ENCODE measurements at regions not wholly inside any gene's neighbourhood (a gene's known extent, or its start where the extent isn't known, plus 50 kb on each side); places are given as distances from the start of the nearest gene placed in this dataset.

DNA sequence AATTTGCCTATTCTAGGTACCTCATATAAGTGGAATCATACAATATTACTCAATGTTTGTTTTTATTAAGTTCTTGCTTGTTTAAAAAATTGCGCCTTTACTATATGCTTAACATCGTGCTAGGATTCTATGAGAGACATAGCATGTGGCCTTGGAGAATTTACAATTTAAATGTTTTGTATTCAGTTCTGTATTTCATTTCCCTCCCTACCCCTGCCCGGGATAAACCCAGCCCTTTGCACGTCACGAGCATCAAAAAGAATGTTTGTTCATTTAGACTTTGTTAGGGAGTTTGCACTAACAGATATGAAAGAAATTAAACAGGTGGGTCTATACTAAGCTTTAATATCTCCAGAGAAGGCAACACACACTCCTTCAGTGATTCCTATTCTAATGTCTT is 75.7 kb downstream of the C18orf54 start:
- peaks cover 7% of the 10 kb centered on the region for H3K27me3 ChIP-seq (ENCODE audit: insufficient read depth, poor library complexity, severe bottlenecking)
- no peak overlapping the region for H3K27ac ChIP-seq (replicated peaks)
- DNase-seq (ENCODE audit: low read depth in 1 of 2, low spot score in 1 of 2): no peak
- no peak overlapping the region for H3K4me3 ChIP-seq (replicated peaks; ENCODE audit: insufficient read depth, low read length)
- TF ChIP-seq, protein P1, sequence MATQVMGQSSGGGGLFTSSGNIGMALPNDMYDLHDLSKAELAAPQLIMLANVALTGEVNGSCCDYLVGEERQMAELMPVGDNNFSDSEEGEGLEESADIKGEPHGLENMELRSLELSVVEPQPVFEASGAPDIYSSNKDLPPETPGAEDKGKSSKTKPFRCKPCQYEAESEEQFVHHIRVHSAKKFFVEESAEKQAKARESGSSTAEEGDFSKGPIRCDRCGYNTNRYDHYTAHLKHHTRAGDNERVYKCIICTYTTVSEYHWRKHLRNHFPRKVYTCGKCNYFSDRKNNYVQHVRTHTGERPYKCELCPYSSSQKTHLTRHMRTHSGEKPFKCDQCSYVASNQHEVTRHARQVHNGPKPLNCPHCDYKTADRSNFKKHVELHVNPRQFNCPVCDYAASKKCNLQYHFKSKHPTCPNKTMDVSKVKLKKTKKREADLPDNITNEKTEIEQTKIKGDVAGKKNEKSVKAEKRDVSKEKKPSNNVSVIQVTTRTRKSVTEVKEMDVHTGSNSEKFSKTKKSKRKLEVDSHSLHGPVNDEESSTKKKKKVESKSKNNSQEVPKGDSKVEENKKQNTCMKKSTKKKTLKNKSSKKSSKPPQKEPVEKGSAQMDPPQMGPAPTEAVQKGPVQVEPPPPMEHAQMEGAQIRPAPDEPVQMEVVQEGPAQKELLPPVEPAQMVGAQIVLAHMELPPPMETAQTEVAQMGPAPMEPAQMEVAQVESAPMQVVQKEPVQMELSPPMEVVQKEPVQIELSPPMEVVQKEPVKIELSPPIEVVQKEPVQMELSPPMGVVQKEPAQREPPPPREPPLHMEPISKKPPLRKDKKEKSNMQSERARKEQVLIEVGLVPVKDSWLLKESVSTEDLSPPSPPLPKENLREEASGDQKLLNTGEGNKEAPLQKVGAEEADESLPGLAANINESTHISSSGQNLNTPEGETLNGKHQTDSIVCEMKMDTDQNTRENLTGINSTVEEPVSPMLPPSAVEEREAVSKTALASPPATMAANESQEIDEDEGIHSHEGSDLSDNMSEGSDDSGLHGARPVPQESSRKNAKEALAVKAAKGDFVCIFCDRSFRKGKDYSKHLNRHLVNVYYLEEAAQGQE (IDR thresholded peaks at IDR 0.05; ENCODE audit: insufficient replicate concordance, low read depth): no peak
- TF ChIP-seq, protein P2, sequence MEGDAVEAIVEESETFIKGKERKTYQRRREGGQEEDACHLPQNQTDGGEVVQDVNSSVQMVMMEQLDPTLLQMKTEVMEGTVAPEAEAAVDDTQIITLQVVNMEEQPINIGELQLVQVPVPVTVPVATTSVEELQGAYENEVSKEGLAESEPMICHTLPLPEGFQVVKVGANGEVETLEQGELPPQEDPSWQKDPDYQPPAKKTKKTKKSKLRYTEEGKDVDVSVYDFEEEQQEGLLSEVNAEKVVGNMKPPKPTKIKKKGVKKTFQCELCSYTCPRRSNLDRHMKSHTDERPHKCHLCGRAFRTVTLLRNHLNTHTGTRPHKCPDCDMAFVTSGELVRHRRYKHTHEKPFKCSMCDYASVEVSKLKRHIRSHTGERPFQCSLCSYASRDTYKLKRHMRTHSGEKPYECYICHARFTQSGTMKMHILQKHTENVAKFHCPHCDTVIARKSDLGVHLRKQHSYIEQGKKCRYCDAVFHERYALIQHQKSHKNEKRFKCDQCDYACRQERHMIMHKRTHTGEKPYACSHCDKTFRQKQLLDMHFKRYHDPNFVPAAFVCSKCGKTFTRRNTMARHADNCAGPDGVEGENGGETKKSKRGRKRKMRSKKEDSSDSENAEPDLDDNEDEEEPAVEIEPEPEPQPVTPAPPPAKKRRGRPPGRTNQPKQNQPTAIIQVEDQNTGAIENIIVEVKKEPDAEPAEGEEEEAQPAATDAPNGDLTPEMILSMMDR (IDR thresholded peaks at IDR 0.05; ENCODE audit: insufficient read depth, low read length): no peak
- TF ChIP-seq SPI1 (IDR thresholded peaks at IDR 0.05; ENCODE audit: borderline replicate concordance, low read depth): no peak
- no peak for TF ChIP-seq POLR2AphosphoS5 (IDR thresholded peaks at IDR 0.05; ENCODE audit: low read depth)
- TF ChIP-seq GABPA (IDR thresholded peaks at IDR 0.05; ENCODE audit: low read depth): no peak

DNA sequence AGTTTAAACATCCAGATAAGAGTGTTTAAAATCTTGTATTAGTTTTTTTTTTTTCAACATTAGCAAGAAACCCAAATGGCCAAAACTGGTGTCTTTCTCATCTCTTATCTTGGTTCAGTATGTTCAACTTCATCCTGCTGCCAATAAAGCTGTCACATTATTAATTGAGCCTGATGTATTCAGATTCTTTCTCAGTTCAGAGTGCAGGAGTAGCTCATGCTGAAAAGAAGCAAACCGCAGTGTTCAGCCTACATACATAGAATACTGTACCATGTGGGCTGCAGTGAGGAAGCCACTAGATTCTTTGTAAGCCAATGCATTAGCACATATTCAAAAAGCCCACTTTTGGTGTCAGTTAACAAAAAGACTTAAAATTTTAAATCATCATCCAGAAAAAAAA is 76.2 kb downstream of the C18orf54 start:
- Histone ChIP-seq H3K4me3 (replicated peaks; ENCODE audit: insufficient read depth, low read length) (no peak overlapping the region), H3K27me3 (ENCODE audit: insufficient read depth, poor library complexity, severe bottlenecking) (peaks cover 7% of the 10 kb centered on the region)
- TF ChIP-seq, protein P1 (IDR thresholded peaks at IDR 0.05; ENCODE audit: insufficient replicate concordance, low read depth): no peak
- TF ChIP-seq GABPA (IDR thresholded peaks at IDR 0.05; ENCODE audit: low read depth): no peak
- no peak for TF ChIP-seq SPI1 (IDR thresholded peaks at IDR 0.05; ENCODE audit: borderline replicate concordance, low read depth)
- TF ChIP-seq POLR2AphosphoS5 (IDR thresholded peaks at IDR 0.05; ENCODE audit: low read depth): no peak
- TF ChIP-seq, protein P2 (IDR thresholded peaks at IDR 0.05; ENCODE audit: insufficient read depth, low read length): no peak

DNA sequence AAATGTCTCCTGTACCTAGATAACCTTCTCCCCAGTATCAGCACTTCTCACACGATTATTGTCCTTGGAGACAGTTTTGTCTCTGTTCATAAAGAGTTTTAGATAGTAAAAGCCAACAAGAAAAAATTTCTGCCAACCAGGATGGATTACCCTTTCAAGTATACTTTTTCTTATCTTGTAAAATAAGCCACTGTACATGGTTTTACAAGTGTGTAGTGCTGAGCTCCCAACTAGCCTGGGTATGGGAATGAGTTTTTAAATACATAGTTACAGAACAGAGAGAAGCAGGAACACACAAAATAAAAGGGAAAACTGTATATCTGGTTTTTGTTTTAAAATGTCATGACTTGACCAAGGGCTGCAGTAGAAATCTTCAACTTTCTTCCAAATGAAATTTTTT is 76.7 kb downstream of the C18orf54 start:
- Histone ChIP-seq H3K27me3 (ENCODE audit: insufficient read depth, poor library complexity, severe bottlenecking) (peaks cover 7% of the 10 kb centered on the region), H3K4me3 (replicated peaks; ENCODE audit: insufficient read depth, low read length) (no peak overlapping the region), H3K27ac (replicated peaks) (no peak overlapping the region)
- DNase-seq (ENCODE audit: low read depth in 1 of 2, low spot score in 1 of 2): no peak
- TF ChIP-seq, protein P2 (IDR thresholded peaks at IDR 0.05; ENCODE audit: insufficient read depth, low read length): no peak
- TF ChIP-seq POLR2AphosphoS5 (IDR thresholded peaks at IDR 0.05; ENCODE audit: low read depth): no peak
- TF ChIP-seq, protein P1 (IDR thresholded peaks at IDR 0.05; ENCODE audit: insufficient replicate concordance, low read depth): no peak
- no peak for TF ChIP-seq SPI1 (IDR thresholded peaks at IDR 0.05; ENCODE audit: borderline replicate concordance, low read depth)
- TF ChIP-seq GABPA (IDR thresholded peaks at IDR 0.05; ENCODE audit: low read depth): no peak

More for the DNA sequence above, 76.2 kb downstream of the C18orf54 start:
- no peak for DNase-seq (ENCODE audit: low read depth in 1 of 2, low spot score in 1 of 2)
- H3K27ac ChIP-seq (replicated peaks): no peak overlapping the region
